K562 (cell line): ENCODE measurements at regions not wholly inside any gene's neighbourhood (a gene's known extent, or its start where the extent isn't known, plus 50 kb on each side); places are given as distances from the start of the nearest gene placed in this dataset.

Source experiments
- ATAC-seq: fragments of 200-7000 bp; cut with Tn5 transposase; 3 replicates; pipeline ENCODE4 v1.9.1; 2020; ENCODE audit warnings: moderate library complexity
- BruUV-seq: library from RNA; stranded (reverse); fragments of 400-500 nt; replicated peaks from 2 replicates; lab custom pipeline; 2021; lab: Mats Ljungman, UMichigan
- CTCF ChIA-PET: fragments of 300-600 bp; formaldehyde crosslinking; extraction: SDS; loops from one replicate; lab custom pipeline; 2021; ENCODE audit warnings: low intra/inter-chr PET ratio; lab: Yijun Ruan, JAX
- POLR2A ChIA-PET: fragments of 300-600, 350-650 bp; sonication (Branson Sonifier 250); formaldehyde crosslinking; extraction: SDS; loops from one replicate; lab custom pipeline; 2021; ENCODE audit warnings: antibody characterized with exemption, inconsistent platforms; lab: Yijun Ruan, JAX
- DNase-seq, 4 experiments: peaks; one replicate each; pipeline versions ENCODE4 v3.0.0 to v3.0.0-alpha.2; 2011 to 2018; ENCODE audit warnings: low spot score in 3 of 4, mixed read lengths in 3 of 4; ENCODE audit errors: extremely low read depth in 1 of 4
- FAIRE-seq: peaks from 2 replicates; lab custom pipeline; 2011; peaks lifted over from hg19 to GRCh38; lab: Jason Lieb, UNC
- H2AFZ ChIP-seq: 2 replicates; pipeline ENCODE4 v1.6.0; 2011; ENCODE audit warnings: low read depth, low read length, control low read depth, inconsistent platforms
- H3K27ac ChIP-seq: fragments of 200-600 bp; 3 replicates; pipeline ENCODE4 v1.8.0; 2011; ENCODE audit warnings: low read depth, mild to moderate bottlenecking, control low read depth, inconsistent platforms, low read length, moderate library complexity, mixed read lengths; ENCODE audit errors: extremely low read depth
- H3K27me3 ChIP-seq, 2 experiments: fragments of 300-600 bp in 1 of 2; 2 replicates in 1 of 2; 3 replicates in 1 of 2; pipeline versions ENCODE4 v1.6.0 to v1.8.0; 2011; ENCODE audit warnings: inconsistent platforms in 2 of 2, low read length in 2 of 2, mild to moderate bottlenecking in 1 of 2, mixed read lengths in 1 of 2, moderate library complexity in 1 of 2; ENCODE audit not compliant: control insufficient read depth in 2 of 2, insufficient read depth in 2 of 2
- H3K36me3 ChIP-seq: fragments of 300-600 bp; 3 replicates; pipeline ENCODE4 v1.8.0; 2011; ENCODE audit warnings: mild to moderate bottlenecking, low read length, inconsistent platforms; ENCODE audit not compliant: control insufficient read depth, insufficient read depth
- H3K4me1 ChIP-seq, 2 experiments: fragments of 200-600 bp in 1 of 2; replicated peaks in 1 of 2; 2 replicates in 1 of 2; 3 replicates in 1 of 2; pipeline versions ENCODE4 v1.5.1 to v1.8.0; 2011; ENCODE audit warnings: inconsistent platforms in 2 of 2, low read length in 2 of 2, mild to moderate bottlenecking in 1 of 2, mixed read lengths in 1 of 2, moderate library complexity in 1 of 2; ENCODE audit not compliant: control insufficient read depth in 2 of 2, insufficient read depth in 2 of 2
- H3K4me2 ChIP-seq: 2 replicates; pipeline ENCODE4 v1.6.1; 2011; ENCODE audit warnings: low read length, control low read depth, inconsistent platforms, mixed read lengths; ENCODE audit not compliant: insufficient read depth
- H3K4me3 ChIP-seq: fragments of 200-600 bp; sonication (generic), shearing (Covaris generic); 2 replicates; pipeline ENCODE4 v1.5.1; 2016; ENCODE audit warnings: control low read depth, inconsistent platforms
- H3K79me2 ChIP-seq: fragments of 200-600 bp; 3 replicates; pipeline ENCODE4 v1.8.0; 2011; ENCODE audit warnings: low read length, inconsistent platforms; ENCODE audit not compliant: control insufficient read depth, insufficient read depth
- H3K9ac ChIP-seq, 2 experiments: 2 replicates each; pipeline versions ENCODE4 v1.6.0 to v1.6.1; 2011; ENCODE audit warnings: low read depth in 2 of 2, low read length in 2 of 2, control low read depth in 1 of 2, inconsistent platforms in 1 of 2, mild to moderate bottlenecking in 1 of 2, mixed read lengths in 1 of 2; ENCODE audit not compliant: insufficient read depth in 1 of 2
- H3K9me1 ChIP-seq: one replicate; pipeline ENCODE4 v1.6.0; 2011; ENCODE audit warnings: inconsistent platforms, mild to moderate bottlenecking, low read length, moderate library complexity; ENCODE audit not compliant: control insufficient read depth, insufficient read depth
- H3K9me3 ChIP-seq: replicated peaks from 2 replicates; pipeline ENCODE4 v1.5.1; 2011; ENCODE audit warnings: low read depth, low read length, inconsistent platforms; ENCODE audit not compliant: control insufficient read depth, insufficient read depth
- H4K20me1 ChIP-seq: replicated peaks from 2 replicates; pipeline ENCODE4 v1.6.1; 2011; ENCODE audit warnings: low read length, inconsistent platforms, mixed read lengths; ENCODE audit not compliant: control insufficient read depth, insufficient read depth
- FOXK2 ChIP-seq, 2 experiments: fragments of 450-650 bp; IDR thresholded peaks in 1 of 2; conservative IDR thresholded peaks in 1 of 2; 2 replicates each; pipeline ENCODE4 v1.6.1; 2016; ENCODE audit warnings: low read depth in 2 of 2, mild to moderate bottlenecking in 1 of 2
- MTA2 ChIP-seq: fragments of 450-650 bp; IDR thresholded peaks from 2 replicates; pipeline ENCODE4 v1.6.1; 2016; ENCODE audit warnings: low read depth
- NBN ChIP-seq: fragments of 450-650 bp; IDR thresholded peaks from 2 replicates; pipeline ENCODE4 v1.6.1; 2016; ENCODE audit warnings: low read depth, mild to moderate bottlenecking
- PHF20 ChIP-seq: fragments of 450-650 bp; IDR thresholded peaks from 2 replicates; pipeline ENCODE4 v1.6.1; 2018; ENCODE audit not compliant: partially characterized antibody
- TCF3 ChIP-seq: sonication (generic); formaldehyde crosslinking; IDR thresholded peaks from 2 replicates; pipeline ENCODE4 v1.4.0; 2020; ENCODE audit warnings: mild to moderate bottlenecking, missing genetic modification reagents
- TEAD1 ChIP-seq, 2 experiments: fragments of 450-650 bp in 1 of 2; sonication (generic) in 1 of 2; formaldehyde crosslinking; IDR thresholded peaks; 2 replicates each; pipeline versions ENCODE4 v1.4.0 to v1.8.0; 2020 to 2022; ENCODE audit warnings: mild to moderate bottlenecking in 2 of 2, missing genetic modification reagents in 1 of 2
- TEAD4 ChIP-seq, 2 experiments: sonication (generic) in 1 of 2; formaldehyde crosslinking in 1 of 2; IDR thresholded peaks; 2 replicates each; pipeline versions ENCODE4 v1.6.1 to v1.8.0; 2012 to 2022; ENCODE audit warnings: borderline replicate concordance in 1 of 2, inconsistent platforms in 1 of 2, low read length in 1 of 2, mild to moderate bottlenecking in 1 of 2, missing genetic modification reagents in 1 of 2
- XRCC4 ChIP-seq: IDR thresholded peaks from one replicate; pipeline ENCODE4 v1.6.1; 2011; ENCODE audit not compliant: insufficient read depth, insufficient read length; ENCODE audit errors: extremely low read depth
- ZNF507 ChIP-seq: conservative IDR thresholded peaks from 2 replicates; pipeline ENCODE4 v1.6.1; 2017; ENCODE audit warnings: missing genetic modification characterization, missing compliant biosample characterization
- ZNF589 ChIP-seq: fragments of 200-800 bp; sonication (Bioruptor generic); IDR thresholded peaks from 2 replicates; pipeline ENCODE4 v1.6.1; 2016; ENCODE audit warnings: low read depth, missing genetic modification characterization, missing compliant biosample characterization
- ZNF696 ChIP-seq: fragments of 250-450 bp; sonication (Bioruptor Pico); conservative IDR thresholded peaks from 2 replicates; pipeline ENCODE4 v1.4.0; 2020; ENCODE audit warnings: mild to moderate bottlenecking, moderate library complexity
- WGBS: fragments of 100-300 bp; shearing (Covaris generic); methylation state at CpG from one replicate; pipeline ENCODE4 v1.1.6; 2016; ENCODE audit warnings: low coverage, mixed read lengths; ENCODE audit not compliant: insufficient coverage; ENCODE audit errors: missing lambda C conversion rate; 5-methylcytosine and 5-hydroxymethylcytosine counted together
- in situ Hi-C: fragments of 300-500 bp; cut with MboI; formaldehyde crosslinking; loops from 4 replicates; pipeline ENCODE4 v1.15.0; 2018; ENCODE audit warnings: inconsistent platforms, mixed read lengths
- intact Hi-C: fragments of 100-400 bp; cut with micrococcal nuclease; formaldehyde crosslinking; loops from 2 replicates; pipeline ENCODE4 v1.14.2; 2022
- TF ChIP-seq, protein P1 (sequence below): sonication (generic); formaldehyde crosslinking; IDR thresholded peaks from 2 replicates; pipeline ENCODE4 v1.8.0; 2022; ENCODE audit warnings: mild to moderate bottlenecking, low read depth, missing genetic modification reagents
- TF ChIP-seq, protein P2 (sequence below): IDR thresholded peaks from 3 replicates; pipeline ENCODE4 v1.6.1; 2011; ENCODE audit warnings: borderline replicate concordance, mild to moderate bottlenecking, moderate library complexity; ENCODE audit not compliant: insufficient read length; ENCODE audit errors: extremely low read depth
- TF ChIP-seq, protein P3 (sequence below): fragments of 250-450 bp; sonication (Bioruptor Pico); IDR thresholded peaks from 2 replicates; pipeline ENCODE4 v1.4.0; 2020

DNA sequence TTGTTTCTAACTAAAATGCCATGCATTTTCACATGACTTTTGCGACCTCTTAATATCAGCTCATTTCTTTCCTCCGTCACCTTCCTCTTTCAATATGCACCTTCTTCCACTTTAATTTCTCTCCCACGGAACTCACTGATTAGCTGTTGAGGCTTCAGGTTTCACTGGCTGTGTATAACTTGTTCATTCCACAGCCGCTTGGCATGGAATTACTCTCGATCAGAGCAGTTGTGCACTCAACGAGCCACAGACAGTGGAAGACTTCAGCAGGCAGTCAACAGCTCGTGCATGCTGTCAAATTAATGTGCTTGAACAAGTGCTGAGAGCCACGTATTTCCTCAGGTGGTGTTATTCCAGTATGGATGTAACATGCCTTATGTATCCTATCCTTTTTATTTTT is 491.2 kb upstream of the DDX18 start:
- H3K36me3 ChIP-seq: no peaks in the 10 kb centered on the region
- no peaks in the 10 kb centered on the region for H3K79me2 ChIP-seq
- ChIA-PET CTCF (no interaction called here), POLR2A (no interaction called here)
- H4K20me1 ChIP-seq: no peaks in the 10 kb centered on the region
- H3K4me1 ChIP-seq: no peaks in the 10 kb centered on the region
- H3K27me3 ChIP-seq: no peaks in the 10 kb centered on the region
- no peaks in the 10 kb centered on the region for H3K9me3 ChIP-seq
- in situ Hi-C loops: no loop called here
- ATAC-seq (no peak), FAIRE-seq (no peak), DNase-seq (no peak)
- no peak overlapping the region for H2AFZ ChIP-seq
- BruUV-seq: no TSS peak
- no peak overlapping the region for H3K4me3 ChIP-seq
- intact Hi-C loops: no loop called here
- no peak overlapping the region for H3K9ac ChIP-seq
- H3K27ac ChIP-seq: no peak overlapping the region
- no peaks in the 10 kb centered on the region for H3K9me1 ChIP-seq
- 0% methylated on average over 8 of the region's 8 CpGs for WGBS
- no peak overlapping the region for H3K4me2 ChIP-seq
- no peak for TF ChIP-seq ZNF696 (CRISPR knock-in tag)
- TF ChIP-seq PHF20: no peak
- TF ChIP-seq, protein P1, sequence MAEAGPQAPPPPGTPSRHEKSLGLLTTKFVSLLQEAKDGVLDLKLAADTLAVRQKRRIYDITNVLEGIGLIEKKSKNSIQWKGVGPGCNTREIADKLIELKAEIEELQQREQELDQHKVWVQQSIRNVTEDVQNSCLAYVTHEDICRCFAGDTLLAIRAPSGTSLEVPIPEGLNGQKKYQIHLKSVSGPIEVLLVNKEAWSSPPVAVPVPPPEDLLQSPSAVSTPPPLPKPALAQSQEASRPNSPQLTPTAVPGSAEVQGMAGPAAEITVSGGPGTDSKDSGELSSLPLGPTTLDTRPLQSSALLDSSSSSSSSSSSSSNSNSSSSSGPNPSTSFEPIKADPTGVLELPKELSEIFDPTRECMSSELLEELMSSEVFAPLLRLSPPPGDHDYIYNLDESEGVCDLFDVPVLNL (CRISPR knock-in tag): no peak
- TF ChIP-seq MTA2: no peak
- no peak for TF ChIP-seq ZNF507 (tag)
- TF ChIP-seq XRCC4: no peak
- TF ChIP-seq, protein P2, sequence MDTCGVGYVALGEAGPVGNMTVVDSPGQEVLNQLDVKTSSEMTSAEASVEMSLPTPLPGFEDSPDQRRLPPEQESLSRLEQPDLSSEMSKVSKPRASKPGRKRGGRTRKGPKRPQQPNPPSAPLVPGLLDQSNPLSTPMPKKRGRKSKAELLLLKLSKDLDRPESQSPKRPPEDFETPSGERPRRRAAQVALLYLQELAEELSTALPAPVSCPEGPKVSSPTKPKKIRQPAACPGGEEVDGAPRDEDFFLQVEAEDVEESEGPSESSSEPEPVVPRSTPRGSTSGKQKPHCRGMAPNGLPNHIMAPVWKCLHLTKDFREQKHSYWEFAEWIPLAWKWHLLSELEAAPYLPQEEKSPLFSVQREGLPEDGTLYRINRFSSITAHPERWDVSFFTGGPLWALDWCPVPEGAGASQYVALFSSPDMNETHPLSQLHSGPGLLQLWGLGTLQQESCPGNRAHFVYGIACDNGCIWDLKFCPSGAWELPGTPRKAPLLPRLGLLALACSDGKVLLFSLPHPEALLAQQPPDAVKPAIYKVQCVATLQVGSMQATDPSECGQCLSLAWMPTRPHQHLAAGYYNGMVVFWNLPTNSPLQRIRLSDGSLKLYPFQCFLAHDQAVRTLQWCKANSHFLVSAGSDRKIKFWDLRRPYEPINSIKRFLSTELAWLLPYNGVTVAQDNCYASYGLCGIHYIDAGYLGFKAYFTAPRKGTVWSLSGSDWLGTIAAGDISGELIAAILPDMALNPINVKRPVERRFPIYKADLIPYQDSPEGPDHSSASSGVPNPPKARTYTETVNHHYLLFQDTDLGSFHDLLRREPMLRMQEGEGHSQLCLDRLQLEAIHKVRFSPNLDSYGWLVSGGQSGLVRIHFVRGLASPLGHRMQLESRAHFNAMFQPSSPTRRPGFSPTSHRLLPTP: no peak
- TF ChIP-seq TEAD1 (CRISPR knock-in tag; IDR thresholded peaks at IDR 0.05): no peak
- TF ChIP-seq, protein P3, sequence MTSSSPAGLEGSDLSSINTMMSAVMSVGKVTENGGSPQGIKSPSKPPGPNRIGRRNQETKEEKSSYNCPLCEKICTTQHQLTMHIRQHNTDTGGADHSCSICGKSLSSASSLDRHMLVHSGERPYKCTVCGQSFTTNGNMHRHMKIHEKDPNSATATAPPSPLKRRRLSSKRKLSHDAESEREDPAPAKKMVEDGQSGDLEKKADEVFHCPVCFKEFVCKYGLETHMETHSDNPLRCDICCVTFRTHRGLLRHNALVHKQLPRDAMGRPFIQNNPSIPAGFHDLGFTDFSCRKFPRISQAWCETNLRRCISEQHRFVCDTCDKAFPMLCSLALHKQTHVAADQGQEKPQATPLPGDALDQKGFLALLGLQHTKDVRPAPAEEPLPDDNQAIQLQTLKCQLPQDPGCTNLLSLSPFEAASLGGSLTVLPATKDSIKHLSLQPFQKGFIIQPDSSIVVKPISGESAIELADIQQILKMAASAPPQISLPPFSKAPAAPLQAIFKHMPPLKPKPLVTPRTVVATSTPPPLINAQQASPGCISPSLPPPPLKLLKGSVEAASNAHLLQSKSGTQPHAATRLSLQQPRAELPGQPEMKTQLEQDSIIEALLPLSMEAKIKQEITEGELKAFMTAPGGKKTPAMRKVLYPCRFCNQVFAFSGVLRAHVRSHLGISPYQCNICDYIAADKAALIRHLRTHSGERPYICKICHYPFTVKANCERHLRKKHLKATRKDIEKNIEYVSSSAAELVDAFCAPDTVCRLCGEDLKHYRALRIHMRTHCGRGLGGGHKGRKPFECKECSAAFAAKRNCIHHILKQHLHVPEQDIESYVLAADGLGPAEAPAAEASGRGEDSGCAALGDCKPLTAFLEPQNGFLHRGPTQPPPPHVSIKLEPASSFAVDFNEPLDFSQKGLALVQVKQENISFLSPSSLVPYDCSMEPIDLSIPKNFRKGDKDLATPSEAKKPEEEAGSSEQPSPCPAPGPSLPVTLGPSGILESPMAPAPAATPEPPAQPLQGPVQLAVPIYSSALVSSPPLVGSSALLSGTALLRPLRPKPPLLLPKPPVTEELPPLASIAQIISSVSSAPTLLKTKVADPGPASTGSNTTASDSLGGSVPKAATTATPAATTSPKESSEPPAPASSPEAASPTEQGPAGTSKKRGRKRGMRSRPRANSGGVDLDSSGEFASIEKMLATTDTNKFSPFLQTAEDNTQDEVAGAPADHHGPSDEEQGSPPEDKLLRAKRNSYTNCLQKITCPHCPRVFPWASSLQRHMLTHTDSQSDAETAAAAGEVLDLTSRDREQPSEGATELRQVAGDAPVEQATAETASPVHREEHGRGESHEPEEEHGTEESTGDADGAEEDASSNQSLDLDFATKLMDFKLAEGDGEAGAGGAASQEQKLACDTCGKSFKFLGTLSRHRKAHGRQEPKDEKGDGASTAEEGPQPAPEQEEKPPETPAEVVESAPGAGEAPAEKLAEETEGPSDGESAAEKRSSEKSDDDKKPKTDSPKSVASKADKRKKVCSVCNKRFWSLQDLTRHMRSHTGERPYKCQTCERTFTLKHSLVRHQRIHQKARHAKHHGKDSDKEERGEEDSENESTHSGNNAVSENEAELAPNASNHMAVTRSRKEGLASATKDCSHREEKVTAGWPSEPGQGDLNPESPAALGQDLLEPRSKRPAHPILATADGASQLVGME (CRISPR knock-in tag): no peak
- TF ChIP-seq NBN: no peak
- TF ChIP-seq FOXK2 (conservative IDR thresholded peaks at IDR 0.05 in 1 of 2, IDR thresholded peaks at IDR 0.05 in 1 of 2; ENCODE audit: low read depth in 2 of 2): no peak
- no peak for TF ChIP-seq TCF3
- TF ChIP-seq TEAD4 (IDR thresholded peaks at IDR 0.05; ENCODE audit: low read length): no peak
- TF ChIP-seq TEAD4 (CRISPR knock-in tag; IDR thresholded peaks at IDR 0.05; ENCODE audit: borderline replicate concordance): no peak
- no peak for TF ChIP-seq ZNF589 (CRISPR knock-in tag)
